ENCODE measurements at regions not wholly inside any gene's neighbourhood (a gene's known extent, or its start where the extent isn't known, plus 50 kb on each side); places are given as distances from the start of the nearest gene placed in this dataset.

GRCh38 chr2:16314001-16314400 lies 351.6 kb downstream of the CYRIA start:
- DNase-seq = no peak

- no peak for DNase-seq
These were observed 352.2 kb downstream of the CYRIA start for GRCh38 chr2:16313235-16313975.

GRCh38 chr2:16312771-16313170 lies 352.9 kb downstream of the CYRIA start:
- no peak for DNase-seq

- no peak for DNase-seq
These were observed 353.9 kb downstream of the CYRIA start for GRCh38 chr2:16311521-16312440.

GRCh38 chr2:16308816-16309215 lies 356.8 kb downstream of the CYRIA start:
- no peak for DNase-seq

GRCh38 chr2:16304876-16305590 lies 360.6 kb downstream of the CYRIA start:
- DNase-seq = no peak

GRCh38 chr2:16303761-16304160 lies 361.9 kb downstream of the CYRIA start:
- DNase-seq = no peak

GRCh38 chr2:16303273-16303577 lies 362.4 kb downstream of the CYRIA start:
- no peak for DNase-seq

- no peak for DNase-seq
These were observed 362.3 kb downstream of the MYCN start for GRCh38 chr2:16302431-16303272.

- no peak for DNase-seq
These were observed 361.6 kb downstream of the MYCN start for GRCh38 chr2:16301961-16302360.

- DNase-seq = no peak
These were observed 358.5 kb downstream of the MYCN start for GRCh38 chr2:16298866-16299265.

GRCh38 chr2:16296331-16297250 lies 356.2 kb downstream of the MYCN start:
- no peak for DNase-seq

- no peak for DNase-seq
These were observed 355.6 kb downstream of the MYCN start for GRCh38 chr2:16296038-16296290.

GRCh38 chr2:16294791-16295190 lies 354.4 kb downstream of the MYCN start:
- no peak for DNase-seq

- DNase-seq = no peak
These were observed 353.5 kb downstream of the MYCN start for GRCh38 chr2:16293871-16294270.

GRCh38 chr2:16293398-16293797 lies 353.0 kb downstream of the MYCN start:
- no peak for DNase-seq

- no peak for DNase-seq
These were observed 351.6 kb downstream of the MYCN start for GRCh38 chr2:16291731-16292550.

- no peak for DNase-seq
These were observed 350.9 kb downstream of the MYCN start for GRCh38 chr2:16291226-16291625.

GRCh38 chr2:16290311-16291020 lies 350.1 kb downstream of the MYCN start:
- DNase-seq = no peak

All from NCI-H524 treated with DMSO at 0.1 percent for 48 hours (cell line).